ENCODE measurements at regions not wholly inside any gene's neighbourhood (a gene's known extent, or its start where the extent isn't known, plus 50 kb on each side); places are given as distances from the start of the nearest gene placed in this dataset.

DNA sequence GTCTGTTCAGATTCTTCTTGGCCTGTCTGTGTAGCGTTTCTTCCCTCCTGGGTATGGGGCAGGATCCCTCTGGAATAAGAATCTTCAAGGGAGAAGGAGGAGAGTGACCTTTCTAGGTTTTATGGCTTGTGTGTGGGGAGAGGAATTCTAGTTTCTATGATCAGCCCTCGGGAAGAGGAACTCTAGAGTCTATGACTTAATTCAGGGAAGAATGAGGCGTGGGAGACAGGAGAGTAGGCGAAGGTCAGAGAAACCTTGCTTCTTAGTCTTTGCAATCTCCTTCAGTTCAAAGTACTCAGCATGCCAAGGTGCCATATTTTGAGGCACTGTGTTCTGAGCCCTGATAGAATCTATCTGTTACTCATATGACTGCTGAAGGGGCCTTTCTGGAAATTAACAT, 99.2 kb upstream of the C3orf80 start:
- TF ChIP-seq, protein P1, sequence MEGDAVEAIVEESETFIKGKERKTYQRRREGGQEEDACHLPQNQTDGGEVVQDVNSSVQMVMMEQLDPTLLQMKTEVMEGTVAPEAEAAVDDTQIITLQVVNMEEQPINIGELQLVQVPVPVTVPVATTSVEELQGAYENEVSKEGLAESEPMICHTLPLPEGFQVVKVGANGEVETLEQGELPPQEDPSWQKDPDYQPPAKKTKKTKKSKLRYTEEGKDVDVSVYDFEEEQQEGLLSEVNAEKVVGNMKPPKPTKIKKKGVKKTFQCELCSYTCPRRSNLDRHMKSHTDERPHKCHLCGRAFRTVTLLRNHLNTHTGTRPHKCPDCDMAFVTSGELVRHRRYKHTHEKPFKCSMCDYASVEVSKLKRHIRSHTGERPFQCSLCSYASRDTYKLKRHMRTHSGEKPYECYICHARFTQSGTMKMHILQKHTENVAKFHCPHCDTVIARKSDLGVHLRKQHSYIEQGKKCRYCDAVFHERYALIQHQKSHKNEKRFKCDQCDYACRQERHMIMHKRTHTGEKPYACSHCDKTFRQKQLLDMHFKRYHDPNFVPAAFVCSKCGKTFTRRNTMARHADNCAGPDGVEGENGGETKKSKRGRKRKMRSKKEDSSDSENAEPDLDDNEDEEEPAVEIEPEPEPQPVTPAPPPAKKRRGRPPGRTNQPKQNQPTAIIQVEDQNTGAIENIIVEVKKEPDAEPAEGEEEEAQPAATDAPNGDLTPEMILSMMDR (optimal IDR thresholded peaks at IDR 0.05 in 1 of 3, IDR thresholded peaks at IDR 0.05 in 1 of 3, conservative IDR thresholded peaks at IDR 0.05 in 1 of 3; ENCODE audit: extremely low read depth in 1 of 3, insufficient read depth in 2 of 3, low read length in 3 of 3) = no peak
- TF ChIP-seq EZH2 (IDR thresholded peaks at IDR 0.05; ENCODE audit: low read length) = no peak
